Retinal pigment epithelial cell (primary cell): ENCODE measurements at regions not wholly inside any gene's neighbourhood (a gene's known extent, or its start where the extent isn't known, plus 50 kb on each side); places are given as distances from the start of the nearest gene placed in this dataset.

Experiments
- DNase-seq: peaks from one replicate; pipeline ENCODE4 v3.0.0-alpha.2; 2010; ENCODE audit warnings: low read depth
- H3K4me3 ChIP-seq: 2 replicates; pipeline ENCODE4 v1.5.1; 2011; ENCODE audit warnings: mild to moderate bottlenecking, low read length, control low read depth, moderate library complexity
- CTCF ChIP-seq: conservative IDR thresholded peaks from 2 replicates; pipeline ENCODE4 v1.5.1; 2011; ENCODE audit warnings: low read depth, low read length, control low read depth, inconsistent platforms

DNA sequence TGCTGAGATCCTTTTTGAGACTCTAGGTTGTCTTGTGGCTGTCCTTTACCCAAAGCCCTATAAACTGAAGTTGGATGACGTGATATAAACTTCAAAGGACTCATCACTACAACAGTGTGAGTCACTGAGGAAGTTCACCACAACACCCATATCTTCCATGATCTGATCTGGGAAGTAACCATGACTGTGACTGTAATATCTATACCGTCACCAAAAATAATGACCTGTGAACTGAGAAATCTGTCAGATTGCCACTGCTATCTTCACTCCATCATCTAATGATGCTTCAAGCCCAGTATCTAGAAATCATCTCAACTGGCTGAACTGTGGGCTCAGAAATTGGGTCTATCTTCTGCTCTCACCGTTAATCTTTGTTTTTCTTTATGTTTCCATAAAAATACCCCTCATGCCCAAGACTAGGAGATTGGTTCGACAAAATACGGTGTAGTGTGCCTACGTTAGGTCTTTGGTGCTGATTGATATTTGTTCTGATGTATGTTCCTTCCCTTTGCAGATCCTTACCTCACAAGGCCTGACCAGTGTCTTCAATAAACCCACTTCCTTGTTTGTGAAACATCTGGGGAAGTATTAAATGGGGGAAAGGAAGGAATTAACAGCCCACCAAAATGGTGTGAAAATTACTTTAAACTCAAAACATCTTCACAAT lies 78.2 kb downstream of the MYL12B start:
- H3K4me3 ChIP-seq, result no peak overlapping the region
- no peak for DNase-seq
- TF ChIP-seq CTCF, result no peak

GRCh38 chr18:3340682-3341097 lies 78.8 kb downstream of the MYL12B start:
- H3K4me3 ChIP-seq, result no peak overlapping the region
- DNase-seq, result no peak
- no peak for TF ChIP-seq CTCF

DNA sequence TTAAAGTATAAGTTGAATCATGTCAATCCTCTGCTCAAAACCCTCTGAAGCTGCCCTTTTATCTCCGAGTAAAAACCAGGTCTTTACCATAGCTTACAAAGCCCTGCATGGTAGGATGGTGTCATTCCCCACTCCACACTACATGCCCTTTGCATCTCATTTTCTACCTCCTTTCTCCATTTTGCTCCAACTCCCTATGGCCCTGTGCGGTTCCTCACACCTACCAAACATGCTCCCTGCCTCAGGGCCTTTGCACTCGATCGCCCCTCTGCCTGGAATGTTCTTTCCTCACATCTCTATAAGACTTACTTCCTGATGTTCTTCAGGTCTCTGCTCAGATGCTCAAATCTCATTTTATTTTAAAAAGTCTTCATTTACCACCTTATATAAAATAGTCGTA lies 80.7 kb downstream of the MYL12B start:
- DNase-seq, result no peak
- H3K4me3 ChIP-seq, result no peak overlapping the region
- no peak for TF ChIP-seq CTCF

DNA sequence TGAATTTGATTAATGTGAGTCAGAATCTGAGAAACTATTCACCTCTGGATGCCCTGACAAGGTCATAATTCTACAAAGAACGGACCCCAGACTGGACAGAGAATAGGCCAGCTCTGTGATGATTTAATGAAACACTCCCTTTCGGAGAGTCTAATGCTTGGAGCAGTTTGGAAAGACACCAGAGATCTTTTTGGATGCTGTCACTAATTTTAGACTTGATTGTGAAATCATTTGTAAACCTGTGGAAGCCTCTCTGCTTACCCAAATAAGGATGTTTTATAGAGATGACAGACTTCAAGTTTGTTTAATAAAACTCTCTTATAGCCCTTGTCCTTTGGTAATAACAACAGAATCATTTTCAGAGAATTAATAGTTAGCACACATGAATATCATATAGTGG lies 83.5 kb downstream of the MYL12B start:
- no peak overlapping the region for H3K4me3 ChIP-seq
- TF ChIP-seq CTCF, result no peak
- no peak for DNase-seq

DNA sequence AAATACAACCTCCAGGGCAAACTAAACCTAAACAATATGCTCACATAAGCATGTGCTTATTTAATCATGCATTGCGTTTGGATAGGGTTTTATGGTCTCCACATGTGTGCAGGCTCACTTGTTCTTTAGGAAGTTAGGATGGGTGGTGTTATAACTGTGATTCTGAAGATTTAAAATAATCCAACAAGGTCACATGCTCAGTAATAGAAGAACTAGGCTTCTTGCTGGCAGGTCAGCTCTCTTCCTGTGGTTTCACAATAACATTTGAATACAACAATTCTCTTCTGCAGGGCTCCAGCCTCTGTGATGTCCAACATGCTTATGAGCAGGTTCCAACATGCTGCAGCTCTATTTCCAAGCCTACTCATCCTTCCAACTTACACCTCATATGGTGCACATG lies 84.0 kb downstream of the MYL12B start:
- no peak for DNase-seq
- no peak for TF ChIP-seq CTCF
- no peak overlapping the region for H3K4me3 ChIP-seq

- H3K4me3 ChIP-seq, result no peak overlapping the region
- DNase-seq, result no peak
- no peak for TF ChIP-seq CTCF
Observed at GRCh38 chr18:3346487-3346886, 84.6 kb downstream of the MYL12B start.

DNA sequence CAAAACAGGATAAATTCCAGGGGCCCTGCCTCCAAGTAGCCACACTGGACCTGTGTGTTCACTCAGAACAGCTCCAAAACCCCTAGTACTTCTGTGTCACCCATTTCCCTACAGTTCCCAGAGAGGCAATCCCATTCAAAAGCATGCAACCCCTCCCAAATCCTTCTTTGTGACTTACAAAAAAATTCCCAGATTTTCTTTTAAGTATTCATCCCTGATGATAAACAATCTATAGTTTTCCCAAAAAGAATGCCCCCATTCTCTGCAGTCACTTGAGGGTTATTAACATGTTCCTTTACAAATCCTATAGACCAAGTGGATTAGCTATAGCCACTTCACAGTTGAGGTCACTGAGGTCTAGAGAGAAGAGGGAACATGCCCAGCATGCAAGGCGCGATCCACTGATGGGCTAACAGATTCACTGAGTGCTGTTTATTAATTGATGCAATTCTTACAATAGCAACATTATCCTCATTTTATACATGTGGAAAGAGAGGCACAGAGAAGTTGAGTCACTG lies 85.4 kb downstream of the MYL12B start:
- H3K4me3 ChIP-seq, result no peak overlapping the region
- TF ChIP-seq CTCF, result no peak
- DNase-seq, result no peak
